KMS-11 (cell line): ENCODE measurements at regions not wholly inside any gene's neighbourhood (a gene's known extent, or its start where the extent isn't known, plus 50 kb on each side); places are given as distances from the start of the nearest gene placed in this dataset.

ENCODE experiments used
- H2AFZ ChIP-seq: fragments of 200-600 bp; sonication (generic); 2 replicates; pipeline ENCODE4 v1.6.1; 2016; ENCODE audit warnings: antibody characterized with exemption, mixed run types, low read depth
- H3K27ac ChIP-seq: fragments of 200-600 bp; sonication (generic); 2 replicates; pipeline ENCODE4 v1.6.1; 2016; ENCODE audit warnings: mild to moderate bottlenecking, mixed run types
- H3K27me3 ChIP-seq: fragments of 200-600 bp; sonication (generic); 2 replicates; pipeline ENCODE4 v1.6.1; 2017; ENCODE audit warnings: mild to moderate bottlenecking, low read depth, mixed run types, moderate library complexity; ENCODE audit not compliant: insufficient read depth
- H3K36me3 ChIP-seq: fragments of 200-600 bp; sonication (generic); 2 replicates; pipeline ENCODE4 v1.6.1; 2017; ENCODE audit warnings: mild to moderate bottlenecking, mixed run types; ENCODE audit not compliant: insufficient read depth
- H3K4me1 ChIP-seq: fragments of 200-600 bp; sonication (generic); 2 replicates; pipeline ENCODE4 v1.6.1; 2016; ENCODE audit warnings: mild to moderate bottlenecking, low read depth, mixed run types; ENCODE audit not compliant: poor library complexity, severe bottlenecking
- H3K4me2 ChIP-seq: fragments of 200-600 bp; sonication (generic); 2 replicates; pipeline ENCODE4 v1.7.0; 2016; ENCODE audit warnings: mild to moderate bottlenecking, mixed run types
- H3K4me3 ChIP-seq: fragments of 200-600 bp; sonication (generic); IDR thresholded peaks from 2 replicates; pipeline ENCODE4 v1.6.1; 2017; ENCODE audit warnings: low read depth, low read length, mixed read lengths; ENCODE audit not compliant: insufficient read depth
- H3K79me2 ChIP-seq: fragments of 200-600 bp; sonication (generic); 2 replicates; pipeline ENCODE4 v1.6.1; 2016; ENCODE audit warnings: low read depth, mixed run types; ENCODE audit not compliant: insufficient read depth
- H3K9ac ChIP-seq: fragments of 200-600 bp; sonication (generic); 2 replicates; pipeline ENCODE4 v1.6.1; 2016; ENCODE audit warnings: mild to moderate bottlenecking, mixed run types
- H4K20me1 ChIP-seq: fragments of 200-600 bp; sonication (generic); 2 replicates; pipeline ENCODE4 v1.6.1; 2016; ENCODE audit warnings: mild to moderate bottlenecking, mixed run types; ENCODE audit not compliant: insufficient read depth
- TF ChIP-seq, protein P1 (sequence below): fragments of 200-600 bp; sonication (generic); conservative IDR thresholded peaks from 2 replicates; pipeline ENCODE4 v1.6.1; 2017; ENCODE audit warnings: low read depth, mild to moderate bottlenecking, antibody characterized with exemption, low read length, moderate library complexity, mixed read lengths

DNA sequence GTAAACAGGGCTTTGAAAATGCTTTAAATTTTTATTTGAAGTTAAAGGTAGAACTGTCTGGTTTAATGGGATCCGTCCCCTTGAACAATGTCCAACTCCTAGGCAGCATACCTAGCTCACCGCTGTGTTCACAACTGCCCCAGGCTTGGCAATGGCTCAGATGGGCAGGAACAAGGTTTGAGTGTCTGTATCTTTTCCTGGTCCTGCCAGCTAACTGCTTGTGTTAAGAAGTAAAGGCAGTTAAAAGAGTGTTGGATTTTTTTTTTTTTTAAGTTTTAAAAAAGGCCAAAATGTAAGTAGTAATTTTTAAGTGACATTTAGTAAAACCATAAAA is 66.7 kb upstream of the FNDC3A start:
- Histone ChIP-seq H3K36me3 (no peaks in the 10 kb centered on the region), H3K4me2 (no peak overlapping the region), H3K4me1 (no peaks in the 10 kb centered on the region), H3K27me3 (no peaks in the 10 kb centered on the region), H3K79me2 (no peaks in the 10 kb centered on the region), H2AFZ (no peak overlapping the region), H4K20me1 (no peaks in the 10 kb centered on the region), H3K27ac (no peak overlapping the region), H3K9ac (no peak overlapping the region), H3K4me3 (no peak overlapping the region)
- TF ChIP-seq, protein P1, sequence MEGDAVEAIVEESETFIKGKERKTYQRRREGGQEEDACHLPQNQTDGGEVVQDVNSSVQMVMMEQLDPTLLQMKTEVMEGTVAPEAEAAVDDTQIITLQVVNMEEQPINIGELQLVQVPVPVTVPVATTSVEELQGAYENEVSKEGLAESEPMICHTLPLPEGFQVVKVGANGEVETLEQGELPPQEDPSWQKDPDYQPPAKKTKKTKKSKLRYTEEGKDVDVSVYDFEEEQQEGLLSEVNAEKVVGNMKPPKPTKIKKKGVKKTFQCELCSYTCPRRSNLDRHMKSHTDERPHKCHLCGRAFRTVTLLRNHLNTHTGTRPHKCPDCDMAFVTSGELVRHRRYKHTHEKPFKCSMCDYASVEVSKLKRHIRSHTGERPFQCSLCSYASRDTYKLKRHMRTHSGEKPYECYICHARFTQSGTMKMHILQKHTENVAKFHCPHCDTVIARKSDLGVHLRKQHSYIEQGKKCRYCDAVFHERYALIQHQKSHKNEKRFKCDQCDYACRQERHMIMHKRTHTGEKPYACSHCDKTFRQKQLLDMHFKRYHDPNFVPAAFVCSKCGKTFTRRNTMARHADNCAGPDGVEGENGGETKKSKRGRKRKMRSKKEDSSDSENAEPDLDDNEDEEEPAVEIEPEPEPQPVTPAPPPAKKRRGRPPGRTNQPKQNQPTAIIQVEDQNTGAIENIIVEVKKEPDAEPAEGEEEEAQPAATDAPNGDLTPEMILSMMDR = no peak

DNA sequence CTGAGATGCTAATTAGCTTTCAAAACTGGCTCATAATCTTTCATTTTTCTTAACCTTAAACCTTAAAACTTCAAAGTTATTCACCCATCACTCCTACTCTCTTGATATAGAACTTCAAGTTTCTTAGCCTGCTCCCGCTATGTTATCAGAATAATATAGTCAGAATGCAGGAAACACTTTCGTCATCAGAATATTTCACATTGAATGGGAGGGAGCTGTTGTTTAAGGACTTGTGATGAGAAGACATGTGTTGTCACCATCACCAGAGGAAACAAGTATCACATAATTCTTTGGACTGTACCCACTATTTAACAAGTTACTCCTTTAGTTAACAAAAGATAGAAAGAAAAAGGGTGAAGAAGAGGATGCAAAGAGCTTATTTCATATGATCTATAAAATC is 65.0 kb upstream of the FNDC3A start:
- no peaks in the 10 kb centered on the region for H3K27me3 ChIP-seq
- no peak overlapping the region for H3K4me2 ChIP-seq
- TF ChIP-seq, protein P1 = no peak
- H3K27ac ChIP-seq = no peak overlapping the region
- H3K4me3 ChIP-seq = no peak overlapping the region
- H4K20me1 ChIP-seq = no peaks in the 10 kb centered on the region
- H2AFZ ChIP-seq = no peak overlapping the region
- H3K79me2 ChIP-seq = no peaks in the 10 kb centered on the region
- H3K9ac ChIP-seq = no peak overlapping the region
- H3K36me3 ChIP-seq = no peaks in the 10 kb centered on the region
- no peaks in the 10 kb centered on the region for H3K4me1 ChIP-seq

DNA sequence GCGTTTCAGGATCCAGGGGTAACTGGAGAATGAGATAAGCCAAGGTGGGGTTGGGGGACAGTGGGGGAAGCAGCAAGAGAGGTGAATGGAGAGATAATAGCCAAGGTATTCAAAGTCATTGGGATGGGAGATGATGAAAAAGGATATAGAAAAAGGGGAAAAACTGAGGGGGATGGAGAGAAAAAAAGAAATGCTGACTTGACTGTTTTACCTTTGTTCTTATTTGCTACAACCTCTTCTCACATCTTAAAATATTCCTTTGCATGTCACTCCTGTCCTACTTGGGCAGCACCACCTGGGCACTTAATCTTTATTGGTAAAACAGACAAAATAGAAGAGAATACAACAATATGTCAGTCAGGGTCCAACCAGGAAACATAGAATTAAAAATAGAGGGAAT is 56.0 kb upstream of the FNDC3A start:
- H3K79me2 ChIP-seq = no peaks in the 10 kb centered on the region
- TF ChIP-seq, protein P1 = no peak
- no peaks in the 10 kb centered on the region for H4K20me1 ChIP-seq
- H3K27me3 ChIP-seq = no peaks in the 10 kb centered on the region
- no peak overlapping the region for H3K4me3 ChIP-seq
- H2AFZ ChIP-seq = no peak overlapping the region
- no peak overlapping the region for H3K27ac ChIP-seq
- no peak overlapping the region for H3K9ac ChIP-seq
- no peaks in the 10 kb centered on the region for H3K36me3 ChIP-seq
- H3K4me2 ChIP-seq = no peak overlapping the region
- no peaks in the 10 kb centered on the region for H3K4me1 ChIP-seq

DNA sequence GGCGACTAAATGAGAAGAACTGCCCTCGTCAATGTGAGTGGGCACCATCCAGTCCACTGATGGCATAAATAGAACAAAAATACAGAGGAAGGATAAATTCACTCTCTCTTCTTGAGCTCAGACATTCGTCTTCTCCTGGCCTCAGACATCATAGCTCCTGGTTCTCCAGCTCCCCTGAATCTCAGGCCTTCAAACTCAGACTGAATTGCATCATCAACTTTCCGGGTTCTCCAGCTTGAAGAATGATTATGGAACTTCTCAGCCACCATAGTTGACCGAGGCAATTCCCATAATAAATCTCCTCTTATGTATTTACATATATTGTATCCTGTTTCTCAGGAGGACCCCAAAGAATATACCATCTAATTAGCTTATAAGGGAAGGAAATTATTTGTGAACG is 55.0 kb upstream of the FNDC3A start:
- Histone ChIP-seq H4K20me1 (no peaks in the 10 kb centered on the region), H3K4me2 (no peak overlapping the region), H3K4me1 (no peaks in the 10 kb centered on the region), H3K27ac (no peak overlapping the region), H3K36me3 (no peaks in the 10 kb centered on the region), H2AFZ (no peak overlapping the region), H3K4me3 (no peak overlapping the region), H3K9ac (no peak overlapping the region), H3K27me3 (no peaks in the 10 kb centered on the region), H3K79me2 (no peaks in the 10 kb centered on the region)
- TF ChIP-seq, protein P1 = no peak

DNA sequence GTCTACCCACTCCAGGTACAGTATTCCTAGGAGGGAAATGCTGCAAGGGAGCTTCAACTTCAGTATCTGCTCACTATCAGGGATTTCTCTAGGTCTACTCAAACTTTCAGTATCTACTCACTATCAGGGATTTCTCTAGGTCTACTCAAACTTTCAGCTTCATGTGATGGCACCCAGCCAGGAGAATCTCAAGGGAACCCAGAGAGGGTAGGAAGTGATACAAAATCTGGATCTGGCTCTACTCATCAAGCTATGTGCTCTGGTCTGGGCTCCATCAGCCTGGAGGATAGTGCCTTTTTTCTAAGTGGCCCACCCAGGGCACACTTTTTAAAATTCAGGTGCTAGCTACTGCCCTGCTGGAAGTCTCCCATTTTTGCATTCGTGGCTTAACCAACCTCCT is 52.3 kb upstream of the FNDC3A start:
- Histone ChIP-seq H3K27ac (no peak overlapping the region), H4K20me1 (no peaks in the 10 kb centered on the region)
- TF ChIP-seq, protein P1 = no peak

More for the DNA sequence above, 52.3 kb upstream of the FNDC3A start:
- Histone ChIP-seq H3K4me1 (no peaks in the 10 kb centered on the region), H3K27me3 (no peaks in the 10 kb centered on the region), H2AFZ (no peak overlapping the region), H3K9ac (no peak overlapping the region), H3K79me2 (no peaks in the 10 kb centered on the region), H3K36me3 (no peaks in the 10 kb centered on the region), H3K4me3 (no peak overlapping the region), H3K4me2 (no peak overlapping the region)
